Psoas muscle (tissue), 7 donors: ENCODE measurements at regions not wholly inside any gene's neighbourhood (a gene's known extent, or its start where the extent isn't known, plus 50 kb on each side); places are given as distances from the start of the nearest gene placed in this dataset.

Source experiments
- ATAC-seq, 4 donors: fragments of 200-7000 bp; cut with Tn5 transposase; one replicate each; pipeline ENCODE4 v1.9.1; 2020; ENCODE audit warnings: moderate library complexity in 3 of 4, mild to moderate bottlenecking in 2 of 4
- DNase-seq, 2 donors: peaks; one replicate each; pipeline ENCODE4 v3.0.0-alpha.2; 2020
- H3K27ac ChIP-seq: fragments of 200-600 bp; one replicate; pipeline ENCODE4 v1.8.0; 2022
- H3K27me3 ChIP-seq, 3 donors: fragments of 200-600 bp in 1 of 3; one replicate each; pipeline versions ENCODE4 v1.6.1 to v1.8.0; 2013 to 2022; ENCODE audit warnings: low read length in 2 of 3, mild to moderate bottlenecking in 2 of 3, moderate library complexity in 1 of 3; ENCODE audit not compliant: insufficient read depth in 3 of 3
- H3K36me3 ChIP-seq, 2 donors: fragments of 200-600 bp in 1 of 2; one replicate each; pipeline versions ENCODE4 v1.6.1 to v1.8.0; 2013 to 2022; ENCODE audit warnings: low read depth in 1 of 2, mild to moderate bottlenecking in 1 of 2, moderate library complexity in 1 of 2; ENCODE audit not compliant: insufficient read depth in 1 of 2
- H3K4me1 ChIP-seq: fragments of 200-600 bp; one replicate; pipeline ENCODE4 v1.8.0; 2022
- H3K4me3 ChIP-seq: fragments of 200-600 bp; one replicate; pipeline ENCODE4 v1.8.0; 2022; ENCODE audit warnings: mild to moderate bottlenecking
- H3K9me3 ChIP-seq: fragments of 200-600 bp; one replicate; pipeline ENCODE4 v1.8.0; 2022
- CTCF ChIP-seq: fragments of 200-600 bp; IDR thresholded peaks from one replicate; pipeline ENCODE4 v1.8.0; 2022; ENCODE audit warnings: antibody characterized with exemption
- WGBS, 3 donors: extraction: QIAGEN DNeasy Blood & Tissue Kit; methylation state at CpG; one replicate each; pipeline versions ENCODE4 v1.1.6 to v1.1.7; 2013; 5-methylcytosine and 5-hydroxymethylcytosine counted together
- intact Hi-C, 2 donors: fragments of 100-400 bp; cut with DNase I; formaldehyde crosslinking; loops; one replicate each; pipeline versions ENCODE4 v1.11.0 to v1.14.2; 2022
- donor health status: healthy with polysubstance abuse.
- donor health status: DM: no; HTN: no; CAD: no; lungs with moderate emphysema.
- donor health status: Bipolar disorder and iron deficiency.
- donor health status: healthy.
- donor health status: DM: yes; HTN: yes; CAD: no.
- donor health status: DM: no; HTN: no; CAD: no.
- donor health status: DM: yes; HTN: yes; CAD: no.

GRCh38 chr16:5776876-5777275 lies 679.3 kb upstream of the EEF2KMT start:
- 34 to 45% (median 34%) methylated on average over 2 of the region's 2 CpGs for WGBS, 3 donors
- ATAC-seq (no peak), DNase-seq (no peak)
- no peak overlapping the region for H3K27ac ChIP-seq
- H3K36me3 ChIP-seq = no peaks in the 10 kb centered on the region
- TF ChIP-seq CTCF = no peak
- no peaks in the 10 kb centered on the region for H3K9me3 ChIP-seq
- H3K4me3 ChIP-seq = no peak overlapping the region
- intact Hi-C loops = no loop called here
- H3K27me3 ChIP-seq = no peaks in the 10 kb centered on the region
- no peaks in the 10 kb centered on the region for H3K4me1 ChIP-seq

DNA sequence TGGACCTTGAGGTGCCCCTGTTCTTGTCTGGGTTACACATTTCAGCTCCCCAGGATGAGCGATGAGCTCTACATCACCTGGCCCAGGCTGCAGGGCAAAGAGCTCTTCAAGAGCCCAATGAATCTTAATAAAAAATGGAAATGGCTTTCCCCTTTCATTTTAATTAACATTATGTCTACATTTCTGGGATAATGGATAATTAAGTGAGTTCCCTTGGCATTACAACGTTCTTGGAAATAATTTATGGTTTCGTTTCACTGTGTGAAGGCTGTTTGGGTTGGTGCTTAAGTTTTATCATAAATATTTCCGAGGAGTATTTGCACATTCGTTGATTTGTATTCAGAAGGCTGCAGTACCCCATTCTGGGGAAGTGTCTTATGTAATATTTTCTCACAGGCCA lies 678.3 kb upstream of the EEF2KMT start:
- 65 to 72% (median 69%) methylated on average over 5 of the region's 5 CpGs for WGBS, 3 donors
- Histone ChIP-seq H3K36me3 (no peaks in the 10 kb centered on the region), H3K9me3 (no peaks in the 10 kb centered on the region), H3K4me3 (no peak overlapping the region), H3K27me3 (no peaks in the 10 kb centered on the region), H3K27ac (no peak overlapping the region), H3K4me1 (no peaks in the 10 kb centered on the region)
- ATAC-seq (no peak), DNase-seq (no peak)
- intact Hi-C loops = no loop called here
- TF ChIP-seq CTCF = no peak

GRCh38 chr16:5770118-5770517 lies 672.5 kb upstream of the EEF2KMT start:
- intact Hi-C loops = no loop called here
- H3K4me3 ChIP-seq = no peak overlapping the region
- WGBS, 3 donors = 68 to 87% (median 80%) methylated on average over 2 of the region's 2 CpGs
- ATAC-seq = no peak
- no peak for TF ChIP-seq CTCF
- no peaks in the 10 kb centered on the region for H3K9me3 ChIP-seq
- no peak for DNase-seq
- no peaks in the 10 kb centered on the region for H3K4me1 ChIP-seq
- H3K36me3 ChIP-seq = no peaks in the 10 kb centered on the region
- H3K27ac ChIP-seq = no peak overlapping the region
- peaks cover 0 to 3% (median 0%) of the 10 kb centered on the region in 3 donors for H3K27me3 ChIP-seq

GRCh38 chr16:5769513-5769912 lies 671.9 kb upstream of the EEF2KMT start:
- Histone ChIP-seq H3K27ac (no peak overlapping the region), H3K9me3 (no peaks in the 10 kb centered on the region), H3K4me3 (no peak overlapping the region), H3K27me3 (peaks cover 0 to 3% (median 0%) of the 10 kb centered on the region in 3 donors), H3K36me3 (no peaks in the 10 kb centered on the region), H3K4me1 (no peaks in the 10 kb centered on the region)
- no peak for DNase-seq
- 71 to 73% (median 72%) methylated on average over 5 of the region's 5 CpGs for WGBS, 3 donors
- ATAC-seq = no peak
- intact Hi-C loops = no loop called here
- no peak for TF ChIP-seq CTCF

- peaks cover 0 to 3% (median 0%) of the 10 kb centered on the region in 3 donors for H3K27me3 ChIP-seq
- ATAC-seq (no peak), DNase-seq (no peak)
- no peaks in the 10 kb centered on the region for H3K4me1 ChIP-seq
- H3K4me3 ChIP-seq = no peak overlapping the region
- H3K27ac ChIP-seq = no peak overlapping the region
- 64 to 70% (median 69%) methylated on average over 7 of the region's 7 CpGs for WGBS, 3 donors
- no peak for TF ChIP-seq CTCF
- no peaks in the 10 kb centered on the region for H3K36me3 ChIP-seq
- H3K9me3 ChIP-seq = no peaks in the 10 kb centered on the region
- intact Hi-C loops = no loop called here
Observed at GRCh38 chr16:5768445-5768844, 670.9 kb upstream of the EEF2KMT start.
